HFFc6 (cell line): ENCODE measurements at regions not wholly inside any gene's neighbourhood (a gene's known extent, or its start where the extent isn't known, plus 50 kb on each side); places are given as distances from the start of the nearest gene placed in this dataset.

Experiments used
- DNase-seq: peaks from one replicate; pipeline ENCODE4 v3.0.0-alpha.2; 2018
- H3K27ac Mint-ChIP-seq: 2 replicates; pipeline ENCODE4 v1.8.0; 2020; ENCODE audit warnings: mild to moderate bottlenecking, mixed read lengths
- H3K27me3 Mint-ChIP-seq: 2 replicates; pipeline ENCODE4 v1.8.0; 2021; ENCODE audit warnings: mild to moderate bottlenecking, moderate library complexity, mixed read lengths; ENCODE audit not compliant: insufficient read depth
- H3K36me3 Mint-ChIP-seq: 2 replicates; pipeline ENCODE4 v1.8.0; 2021; ENCODE audit warnings: low read depth, mixed read lengths
- H3K4me1 Mint-ChIP-seq: 2 replicates; pipeline ENCODE4 v1.8.0; 2020; ENCODE audit warnings: low read depth, mixed read lengths
- H3K4me3 Mint-ChIP-seq: 2 replicates; pipeline ENCODE4 v1.8.0; 2020; ENCODE audit warnings: mild to moderate bottlenecking, moderate library complexity, mixed read lengths
- H3K9me3 Mint-ChIP-seq: 2 replicates; pipeline ENCODE4 v1.8.0; 2020; ENCODE audit warnings: mild to moderate bottlenecking, mixed read lengths
- CTCF ChIP-seq: fragments of 200-600 bp; sonication (generic); IDR thresholded peaks from 2 replicates; pipeline ENCODE4 v1.5.0; 2021; ENCODE audit warnings: antibody characterized with exemption, mild to moderate bottlenecking

GRCh38 chr2:221124532-221125240, 447.4 kb downstream of the EPHA4 start:
- H3K4me3 Mint-ChIP-seq, result no peak overlapping the region
- no peak overlapping the region for H3K27ac Mint-ChIP-seq
- H3K27me3 Mint-ChIP-seq, result no peaks in the 10 kb centered on the region
- no peak for TF ChIP-seq CTCF
- H3K36me3 Mint-ChIP-seq, result peaks cover 5% of the 10 kb centered on the region; the same call in 1 of the 2 replicates
- H3K9me3 Mint-ChIP-seq, result peaks cover 22% of the 10 kb centered on the region
- H3K4me1 Mint-ChIP-seq, result no peaks in the 10 kb centered on the region
- no peak for DNase-seq

- DNase-seq, result no peak
- no peaks in the 10 kb centered on the region for H3K27me3 Mint-ChIP-seq
- peaks cover 22% of the 10 kb centered on the region for H3K9me3 Mint-ChIP-seq
- no peak overlapping the region for H3K4me3 Mint-ChIP-seq
- no peaks in the 10 kb centered on the region for H3K4me1 Mint-ChIP-seq
- peaks cover 5% of the 10 kb centered on the region; the same call in 1 of the 2 replicates for H3K36me3 Mint-ChIP-seq
- no peak for TF ChIP-seq CTCF
- no peak overlapping the region for H3K27ac Mint-ChIP-seq
Measured at GRCh38 chr2:221125691-221126090, 446.4 kb downstream of the EPHA4 start.

GRCh38 chr2:221129657-221130056, 442.4 kb downstream of the EPHA4 start:
- DNase-seq, result no peak
- H3K9me3 Mint-ChIP-seq, result peaks cover 22% of the 10 kb centered on the region
- no peaks in the 10 kb centered on the region for H3K27me3 Mint-ChIP-seq
- no peak overlapping the region for H3K4me3 Mint-ChIP-seq
- no peak overlapping the region for H3K27ac Mint-ChIP-seq
- no peaks in the 10 kb centered on the region for H3K4me1 Mint-ChIP-seq
- no peak for TF ChIP-seq CTCF
- peaks cover 5% of the 10 kb centered on the region; the same call in 1 of the 2 replicates for H3K36me3 Mint-ChIP-seq

GRCh38 chr2:221130431-221130830, 441.7 kb downstream of the EPHA4 start:
- no peak for DNase-seq
- Mint-ChIP-seq H3K9me3 (peaks cover 22% of the 10 kb centered on the region), H3K4me1 (no peaks in the 10 kb centered on the region), H3K27me3 (no peaks in the 10 kb centered on the region), H3K36me3 (peaks cover 5% of the 10 kb centered on the region; the same call in 1 of the 2 replicates), H3K4me3 (no peak overlapping the region), H3K27ac (no peak overlapping the region)
- no peak for TF ChIP-seq CTCF

- no peak for TF ChIP-seq CTCF
- Mint-ChIP-seq H3K4me3 (no peak overlapping the region), H3K4me1 (no peaks in the 10 kb centered on the region), H3K9me3 (peaks cover under 1% of the 10 kb centered on the region), H3K27ac (no peak overlapping the region), H3K27me3 (no peaks in the 10 kb centered on the region; the same call in 1 of the 2 replicates), H3K36me3 (no peaks in the 10 kb centered on the region)
- no peak for DNase-seq
Measured at GRCh38 chr2:221133941-221134340, 438.2 kb downstream of the EPHA4 start.
